ENCODE measurements at regions not wholly inside any gene's neighbourhood (a gene's known extent, or its start where the extent isn't known, plus 50 kb on each side); places are given as distances from the start of the nearest gene placed in this dataset.

- TF ChIP-seq CSRNP3 (CRISPR knock-in tag; IDR thresholded peaks at IDR 0.05) (no peak), ZFP3 (CRISPR knock-in tag; IDR thresholded peaks at IDR 0.05) (no peak), PATZ1 (CRISPR knock-in tag; IDR thresholded peaks at IDR 0.05; ENCODE audit: borderline replicate concordance) (no peak), CSDC2 (CRISPR knock-in tag; IDR thresholded peaks at IDR 0.05) (no peak), ESRRG (CRISPR knock-in tag; IDR thresholded peaks at IDR 0.05) (no peak), BACH2 (CRISPR knock-in tag; IDR thresholded peaks at IDR 0.05; ENCODE audit: borderline replicate concordance) (no peak)
- no peak for ATAC-seq
Observed at GRCh38 chr6:43965628-43966373, 161.5 kb downstream of the MRPL14 start.

GRCh38 chr6:43964659-43965570 is 162.3 kb downstream of the MRPL14 start:
- TF ChIP-seq SNAI2 (CRISPR knock-in tag; IDR thresholded peaks at IDR 0.05), result no peak
- no peak for TF ChIP-seq CSRNP3 (CRISPR knock-in tag; IDR thresholded peaks at IDR 0.05)
- TF ChIP-seq ZC3H10 (CRISPR knock-in tag; IDR thresholded peaks at IDR 0.05), result no peak
- no peak for TF ChIP-seq ZNF70 (CRISPR knock-in tag; IDR thresholded peaks at IDR 0.05)
- no peak for TF ChIP-seq CREB5 (CRISPR knock-in tag; IDR thresholded peaks at IDR 0.05; ENCODE audit: low read depth)
- no peak for TF ChIP-seq PPARA (CRISPR knock-in tag; IDR thresholded peaks at IDR 0.05; ENCODE audit: borderline replicate concordance)
- no peak for TF ChIP-seq CSDC2 (CRISPR knock-in tag; IDR thresholded peaks at IDR 0.05)
- TF ChIP-seq ARNTL (CRISPR knock-in tag; IDR thresholded peaks at IDR 0.05; ENCODE audit: borderline replicate concordance, low read depth), result no peak
- no peak for TF ChIP-seq TOX (CRISPR knock-in tag; IDR thresholded peaks at IDR 0.05; ENCODE audit: borderline replicate concordance)
- TF ChIP-seq ZFP30 (CRISPR knock-in tag; IDR thresholded peaks at IDR 0.05), result no peak
- no peak for TF ChIP-seq ZNF8 (CRISPR knock-in tag; IDR thresholded peaks at IDR 0.05)
- TF ChIP-seq ZFP3 (CRISPR knock-in tag; IDR thresholded peaks at IDR 0.05), result no peak
- TF ChIP-seq TCF4 (CRISPR knock-in tag; IDR thresholded peaks at IDR 0.05; ENCODE audit: borderline replicate concordance), result no peak
- TF ChIP-seq ZNF565 (CRISPR knock-in tag; conservative IDR thresholded peaks at IDR 0.05; ENCODE audit: low read depth), result no peak
- TF ChIP-seq TSHZ2 (CRISPR knock-in tag; IDR thresholded peaks at IDR 0.05), result no peak
- TF ChIP-seq POU6F1 (CRISPR knock-in tag; IDR thresholded peaks at IDR 0.05; ENCODE audit: borderline replicate concordance, low read depth), result no peak
- no peak for TF ChIP-seq PATZ1 (CRISPR knock-in tag; IDR thresholded peaks at IDR 0.05; ENCODE audit: borderline replicate concordance)
- no peak for TF ChIP-seq OSR1 (CRISPR knock-in tag; IDR thresholded peaks at IDR 0.05)
- no peak for ATAC-seq
